ENCODE measurements at regions not wholly inside any gene's neighbourhood (a gene's known extent, or its start where the extent isn't known, plus 50 kb on each side); places are given as distances from the start of the nearest gene placed in this dataset.

GRCh38 chr13:21970918-21971317 is 300.0 kb downstream of the FGF9 start:
- DNase-seq = no peak

- no peak for DNase-seq
Measured at GRCh38 chr13:21971662-21972621, 301.1 kb downstream of the FGF9 start.

- DNase-seq = no peak
Measured at GRCh38 chr13:21973437-21974125, 302.7 kb downstream of the FGF9 start.

GRCh38 chr13:21974741-21975140 is 303.9 kb downstream of the FGF9 start:
- no peak for DNase-seq

GRCh38 chr13:21976159-21976558 is 305.3 kb downstream of the FGF9 start:
- DNase-seq = no peak

- no peak for DNase-seq
Measured at GRCh38 chr13:21979161-21979806, 308.4 kb downstream of the FGF9 start.

GRCh38 chr13:21980049-21980448 is 309.2 kb downstream of the FGF9 start:
- DNase-seq = no peak

GRCh38 chr13:21984156-21984555 is 313.3 kb downstream of the FGF9 start:
- no peak for DNase-seq

- DNase-seq = no peak
Measured at GRCh38 chr13:21986602-21987001, 315.7 kb downstream of the FGF9 start.

- no peak for DNase-seq
Measured at GRCh38 chr13:21987793-21988192, 316.9 kb downstream of the FGF9 start.

- no peak for DNase-seq
Measured at GRCh38 chr13:21988624-21989023, 317.8 kb downstream of the FGF9 start.

GRCh38 chr13:21996049-21996448 is 325.2 kb downstream of the FGF9 start:
- no peak for DNase-seq

- no peak for DNase-seq
Measured at GRCh38 chr13:21997726-21998125, 326.9 kb downstream of the FGF9 start.

GRCh38 chr13:21998279-21998990 is 327.6 kb downstream of the FGF9 start:
- DNase-seq = no peak

- DNase-seq = no peak
Measured at GRCh38 chr13:21999666-22000065, 328.8 kb downstream of the FGF9 start.

- no peak for DNase-seq
Measured at GRCh38 chr13:22000191-22000590, 329.3 kb downstream of the FGF9 start.

- no peak for DNase-seq
Measured at GRCh38 chr13:22001336-22001735, 330.5 kb downstream of the FGF9 start.

GRCh38 chr13:22002893-22003292 is 332.0 kb downstream of the FGF9 start:
- DNase-seq = no peak

- no peak for DNase-seq
Measured at GRCh38 chr13:22009500-22009899, 338.6 kb downstream of the FGF9 start.

GRCh38 chr13:22009937-22010336 is 339.1 kb downstream of the FGF9 start:
- no peak for DNase-seq

- no peak for DNase-seq
Measured at GRCh38 chr13:22012686-22013085, 341.8 kb downstream of the FGF9 start.

- no peak for DNase-seq
Measured at GRCh38 chr13:22014469-22014868, 343.6 kb downstream of the FGF9 start.

GRCh38 chr13:22017226-22017625 is 346.4 kb downstream of the FGF9 start:
- no peak for DNase-seq

Measured in CD4-positive, alpha-beta T cell treated with Interleukin-6 for 4 hours (primary cell).